Osteoblast (primary cell): ENCODE measurements at regions not wholly inside any gene's neighbourhood (a gene's known extent, or its start where the extent isn't known, plus 50 kb on each side); places are given as distances from the start of the nearest gene placed in this dataset.

Experiments used
- DNase-seq: peaks from one replicate; pipeline ENCODE4 v3.0.0; 2011; ENCODE audit warnings: low spot score, mixed read lengths; ENCODE audit not compliant: insufficient read length; ENCODE audit errors: missing footprints
- H2AFZ ChIP-seq: 2 replicates; pipeline ENCODE4 v1.6.0; 2011; ENCODE audit warnings: mild to moderate bottlenecking, low read length
- H3K27ac ChIP-seq: 2 replicates; pipeline ENCODE4 v1.5.1; 2011; ENCODE audit warnings: mild to moderate bottlenecking, low read depth, low read length, moderate library complexity
- H3K27me3 ChIP-seq: 2 replicates; pipeline ENCODE4 v1.6.0; 2012; ENCODE audit warnings: mild to moderate bottlenecking, control low read depth, inconsistent platforms, low read length, moderate library complexity; ENCODE audit not compliant: insufficient read depth
- H3K36me3 ChIP-seq: 2 replicates; pipeline ENCODE4 v1.5.1; 2011; ENCODE audit warnings: mild to moderate bottlenecking, low read length, control low read depth, moderate library complexity; ENCODE audit not compliant: insufficient read depth
- H3K4me1 ChIP-seq: 2 replicates; pipeline ENCODE4 v1.5.1; 2011; ENCODE audit warnings: mild to moderate bottlenecking, low read length, control low read depth, moderate library complexity; ENCODE audit not compliant: insufficient read depth
- H3K4me2 ChIP-seq: 2 replicates; pipeline ENCODE4 v1.6.0; 2011; ENCODE audit warnings: mild to moderate bottlenecking, low read length; ENCODE audit not compliant: insufficient read depth
- H3K4me3 ChIP-seq: fragments of 200-600 bp; sonication (generic); 3 replicates; pipeline ENCODE4 v1.5.1; 2012; ENCODE audit warnings: mild to moderate bottlenecking, low read length, inconsistent platforms; ENCODE audit not compliant: insufficient read depth
- H3K79me2 ChIP-seq: 2 replicates; pipeline ENCODE4 v1.6.0; 2012; ENCODE audit warnings: mild to moderate bottlenecking, low read length, control low read depth, inconsistent platforms; ENCODE audit not compliant: insufficient read depth
- H3K9me3 ChIP-seq: 2 replicates; pipeline ENCODE4 v1.5.1; 2011; ENCODE audit warnings: low read depth, low read length, control low read depth
- H4K20me1 ChIP-seq: 2 replicates; pipeline ENCODE4 v1.6.0; 2012; ENCODE audit warnings: mild to moderate bottlenecking, low read length, control low read depth; ENCODE audit not compliant: insufficient read depth
- TF ChIP-seq, protein P1 (sequence below): IDR thresholded peaks from 2 replicates; pipeline ENCODE4 v1.5.1; 2011; ENCODE audit warnings: mild to moderate bottlenecking, low read depth, low read length, moderate library complexity; ENCODE audit errors: extremely low read depth

DNA sequence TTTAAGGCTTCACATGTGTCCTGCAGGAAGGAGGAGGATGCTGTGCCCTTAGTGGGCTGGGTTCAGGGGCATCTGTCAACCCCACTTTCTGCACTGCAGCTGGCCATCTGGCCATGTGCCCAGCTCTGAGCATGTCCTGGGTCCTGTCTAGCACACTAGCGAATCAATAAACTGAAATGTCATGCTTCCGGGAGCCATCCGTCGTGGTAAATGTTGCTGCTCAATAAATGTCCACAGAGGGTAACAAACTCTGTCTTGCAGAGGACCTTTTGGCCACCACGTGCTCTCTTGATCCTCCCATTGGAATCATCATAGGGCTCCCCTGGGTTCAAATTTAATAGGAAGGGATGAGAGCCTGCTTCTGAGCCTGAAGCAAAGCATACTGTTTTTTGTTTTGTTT lies 168.6 kb upstream of the PIRT start:
- Histone ChIP-seq H3K27me3 (no peaks in the 10 kb centered on the region), H4K20me1 (no peaks in the 10 kb centered on the region), H2AFZ (no peak overlapping the region), H3K27ac (no peak overlapping the region), H3K9me3 (no peaks in the 10 kb centered on the region), H3K79me2 (no peaks in the 10 kb centered on the region), H3K4me3 (no peak overlapping the region), H3K4me2 (no peak overlapping the region), H3K36me3 (no peaks in the 10 kb centered on the region), H3K4me1 (no peaks in the 10 kb centered on the region)
- no peak for DNase-seq
- TF ChIP-seq, protein P1, sequence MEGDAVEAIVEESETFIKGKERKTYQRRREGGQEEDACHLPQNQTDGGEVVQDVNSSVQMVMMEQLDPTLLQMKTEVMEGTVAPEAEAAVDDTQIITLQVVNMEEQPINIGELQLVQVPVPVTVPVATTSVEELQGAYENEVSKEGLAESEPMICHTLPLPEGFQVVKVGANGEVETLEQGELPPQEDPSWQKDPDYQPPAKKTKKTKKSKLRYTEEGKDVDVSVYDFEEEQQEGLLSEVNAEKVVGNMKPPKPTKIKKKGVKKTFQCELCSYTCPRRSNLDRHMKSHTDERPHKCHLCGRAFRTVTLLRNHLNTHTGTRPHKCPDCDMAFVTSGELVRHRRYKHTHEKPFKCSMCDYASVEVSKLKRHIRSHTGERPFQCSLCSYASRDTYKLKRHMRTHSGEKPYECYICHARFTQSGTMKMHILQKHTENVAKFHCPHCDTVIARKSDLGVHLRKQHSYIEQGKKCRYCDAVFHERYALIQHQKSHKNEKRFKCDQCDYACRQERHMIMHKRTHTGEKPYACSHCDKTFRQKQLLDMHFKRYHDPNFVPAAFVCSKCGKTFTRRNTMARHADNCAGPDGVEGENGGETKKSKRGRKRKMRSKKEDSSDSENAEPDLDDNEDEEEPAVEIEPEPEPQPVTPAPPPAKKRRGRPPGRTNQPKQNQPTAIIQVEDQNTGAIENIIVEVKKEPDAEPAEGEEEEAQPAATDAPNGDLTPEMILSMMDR = no peak

DNA sequence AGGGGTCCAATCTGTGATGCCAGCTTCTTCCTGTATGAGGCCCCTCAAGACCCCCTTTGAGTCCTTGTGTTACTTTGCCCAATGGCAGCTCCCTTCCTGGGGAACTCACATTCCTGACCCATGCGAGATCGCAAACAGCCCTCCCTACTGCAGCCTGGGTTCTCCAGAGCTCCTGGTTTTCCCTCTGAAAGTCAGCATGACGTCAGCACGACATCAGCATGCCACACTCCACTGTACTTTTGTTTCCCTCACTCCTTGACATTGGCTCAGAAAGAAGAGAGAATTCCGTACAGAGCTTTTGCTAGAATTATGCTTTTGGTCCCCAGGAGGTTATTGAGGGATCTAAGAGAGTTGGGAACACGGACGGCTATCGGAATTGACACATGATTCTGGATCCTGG lies 168.1 kb upstream of the PIRT start:
- no peak overlapping the region for H3K4me3 ChIP-seq
- H3K9me3 ChIP-seq = no peaks in the 10 kb centered on the region
- H3K27ac ChIP-seq = no peak overlapping the region
- DNase-seq = no peak
- H3K36me3 ChIP-seq = no peaks in the 10 kb centered on the region
- H4K20me1 ChIP-seq = no peaks in the 10 kb centered on the region
- H3K27me3 ChIP-seq = no peaks in the 10 kb centered on the region
- TF ChIP-seq, protein P1 = no peak
- H3K4me2 ChIP-seq = no peak overlapping the region
- H3K4me1 ChIP-seq = no peaks in the 10 kb centered on the region
- no peak overlapping the region for H2AFZ ChIP-seq
- H3K79me2 ChIP-seq = no peaks in the 10 kb centered on the region

DNA sequence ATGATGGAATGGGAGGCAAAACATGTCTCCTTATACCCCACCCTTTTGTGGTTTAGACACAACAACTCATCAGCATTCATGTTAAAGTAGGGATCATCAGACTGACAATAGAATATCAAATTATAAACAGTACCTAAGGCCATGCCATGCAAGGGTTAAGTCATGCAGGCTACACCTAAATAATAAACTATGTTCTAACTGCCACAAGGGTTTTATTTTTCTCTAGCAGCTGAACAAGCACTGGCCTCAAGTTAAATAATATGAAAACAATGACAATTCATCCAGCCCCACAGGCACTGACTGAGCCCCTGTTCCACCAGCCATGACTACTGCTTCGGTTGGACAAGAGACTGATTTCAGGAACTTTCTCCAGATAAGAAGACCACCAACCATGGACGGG lies 164.5 kb upstream of the PIRT start:
- no peaks in the 10 kb centered on the region for H3K27me3 ChIP-seq
- TF ChIP-seq, protein P1 = no peak
- H3K4me3 ChIP-seq = no peak overlapping the region
- no peak overlapping the region for H3K27ac ChIP-seq
- H3K79me2 ChIP-seq = no peaks in the 10 kb centered on the region
- no peaks in the 10 kb centered on the region for H3K4me1 ChIP-seq
- H2AFZ ChIP-seq = no peak overlapping the region
- DNase-seq = no peak
- H3K4me2 ChIP-seq = no peak overlapping the region
- H4K20me1 ChIP-seq = no peaks in the 10 kb centered on the region
- no peaks in the 10 kb centered on the region for H3K36me3 ChIP-seq
- peaks cover 2% of the 10 kb centered on the region for H3K9me3 ChIP-seq

DNA sequence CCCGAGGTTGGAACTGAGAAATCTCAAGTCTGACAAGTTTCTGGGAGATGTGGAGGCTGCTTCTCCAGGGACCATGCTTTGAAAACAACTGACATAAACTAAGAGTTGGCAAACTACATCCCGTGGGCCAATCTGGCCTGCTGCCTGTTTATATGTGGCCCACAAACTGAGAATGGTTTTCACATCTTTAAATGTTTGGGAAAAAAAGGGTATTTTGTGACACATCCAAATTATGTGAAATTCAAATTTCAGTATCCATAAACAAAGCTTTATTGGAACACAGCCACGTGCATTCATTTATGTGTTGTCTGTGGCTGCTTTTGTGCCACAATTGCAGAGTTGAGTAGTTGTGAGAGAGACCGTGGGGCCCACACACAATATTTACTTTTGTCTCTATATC lies 163.8 kb upstream of the PIRT start:
- H3K27me3 ChIP-seq = no peaks in the 10 kb centered on the region
- H3K9me3 ChIP-seq = peaks cover 4% of the 10 kb centered on the region
- H2AFZ ChIP-seq = no peak overlapping the region
- TF ChIP-seq, protein P1 = no peak
- H4K20me1 ChIP-seq = no peaks in the 10 kb centered on the region
- no peaks in the 10 kb centered on the region for H3K79me2 ChIP-seq
- no peak overlapping the region for H3K4me3 ChIP-seq
- H3K4me1 ChIP-seq = no peaks in the 10 kb centered on the region
- H3K27ac ChIP-seq = no peak overlapping the region
- no peak overlapping the region for H3K4me2 ChIP-seq
- no peaks in the 10 kb centered on the region for H3K36me3 ChIP-seq
- DNase-seq = no peak
